Osteocyte (in vitro differentiated cells): ENCODE measurements at regions not wholly inside any gene's neighbourhood (a gene's known extent, or its start where the extent isn't known, plus 50 kb on each side); places are given as distances from the start of the nearest gene placed in this dataset.

ENCODE experiments used
- DNase-seq: peaks from one replicate; pipeline ENCODE4 v3.0.0; 2021; ENCODE audit warnings: mixed read lengths; ENCODE audit not compliant: unreplicated experiment; ENCODE audit errors: extremely low spot score
- H3K27ac Mint-ChIP-seq: one replicate; pipeline ENCODE4 v1.8.0; 2021; ENCODE audit warnings: mild to moderate bottlenecking, mixed read lengths; ENCODE audit not compliant: unreplicated experiment
- H3K27me3 Mint-ChIP-seq: one replicate; pipeline ENCODE4 v1.8.0; 2021; ENCODE audit warnings: mixed read lengths; ENCODE audit not compliant: unreplicated experiment
- H3K36me3 Mint-ChIP-seq: one replicate; pipeline ENCODE4 v1.8.0; 2021; ENCODE audit warnings: mixed read lengths; ENCODE audit not compliant: unreplicated experiment
- H3K4me1 Mint-ChIP-seq: one replicate; pipeline ENCODE4 v1.8.0; 2021; ENCODE audit warnings: mixed read lengths; ENCODE audit not compliant: unreplicated experiment
- H3K4me3 Mint-ChIP-seq: one replicate; pipeline ENCODE4 v1.8.0; 2021; ENCODE audit warnings: mild to moderate bottlenecking, moderate library complexity, mixed read lengths; ENCODE audit not compliant: unreplicated experiment
- H3K9me3 Mint-ChIP-seq: one replicate; pipeline ENCODE4 v1.8.0; 2021; ENCODE audit warnings: mixed read lengths; ENCODE audit not compliant: unreplicated experiment
- CTCF ChIP-seq: fragments of 200-600 bp; sonication (generic); IDR thresholded peaks from 2 replicates; pipeline ENCODE4 v1.5.0; 2021; ENCODE audit warnings: antibody characterized with exemption, mild to moderate bottlenecking, moderate library complexity

DNA sequence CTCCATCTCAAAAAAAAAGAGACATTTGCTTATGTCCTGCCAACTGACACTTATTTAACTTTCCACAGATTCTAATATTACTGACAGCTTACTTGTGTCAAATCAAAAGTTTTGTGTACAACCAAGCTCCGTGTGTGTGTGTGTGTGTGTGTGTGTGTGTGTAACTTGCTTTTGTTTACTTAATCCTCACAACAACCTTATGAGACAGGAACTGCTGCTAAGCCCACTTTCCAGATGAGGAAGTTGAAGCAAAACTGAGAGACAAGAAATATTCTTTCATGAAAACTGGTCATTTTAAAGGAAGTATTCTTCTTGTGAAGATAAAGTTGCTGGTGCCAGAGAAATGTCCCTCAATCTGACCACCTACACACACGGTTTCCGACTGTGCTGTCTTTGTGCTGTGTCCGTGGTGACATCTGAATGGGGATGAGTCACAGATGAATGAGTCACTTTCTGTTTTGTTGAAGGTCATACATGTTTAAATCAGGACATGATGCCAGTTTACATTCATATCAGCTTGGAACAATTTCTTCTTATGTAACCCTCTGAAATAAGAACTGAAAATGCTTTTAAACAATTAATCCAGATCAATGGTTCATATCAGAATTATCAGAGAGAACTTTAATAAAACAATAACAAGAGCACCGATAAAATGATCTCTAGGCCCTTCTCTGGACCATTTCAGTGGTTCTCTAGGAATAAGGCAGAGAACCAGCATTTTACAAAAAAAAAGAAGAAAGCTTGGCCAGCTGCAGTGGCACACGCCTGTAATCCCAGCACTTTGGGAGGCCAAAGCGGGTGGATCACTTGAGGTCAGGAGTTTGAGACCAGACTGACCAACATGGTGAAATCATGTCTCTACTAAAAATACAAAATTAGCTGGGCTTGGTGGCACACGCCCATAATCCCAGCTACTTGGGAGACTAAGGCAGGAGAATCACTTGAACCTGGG, 95.5 kb downstream of the THNSL2 start:
- H3K27ac Mint-ChIP-seq = no peak overlapping the region

DNA sequence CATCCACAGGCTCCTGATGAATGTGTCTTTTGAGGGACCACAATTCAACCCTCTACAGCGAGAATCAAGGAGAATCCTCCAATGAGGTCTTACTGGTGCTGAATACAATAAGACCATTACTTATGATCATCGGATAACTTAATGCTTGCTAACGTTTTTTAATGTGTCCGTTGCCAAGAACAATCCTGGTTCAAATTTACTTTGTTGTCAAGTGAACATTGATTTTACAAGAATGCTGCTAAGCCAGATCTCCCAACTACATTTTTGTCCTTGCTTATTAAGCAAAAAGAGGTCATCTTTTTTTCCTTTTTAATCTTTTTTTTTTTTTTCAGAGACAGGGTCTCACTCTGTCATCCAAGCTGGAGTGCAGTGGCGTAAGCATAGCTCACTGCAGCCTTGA, 93.7 kb downstream of the THNSL2 start:
- Mint-ChIP-seq H3K4me3 (no peak overlapping the region), H3K27ac (no peak overlapping the region), H3K27me3 (no peaks in the 10 kb centered on the region), H3K9me3 (no peaks in the 10 kb centered on the region), H3K4me1 (no peaks in the 10 kb centered on the region), H3K36me3 (no peaks in the 10 kb centered on the region)
- no peak for TF ChIP-seq CTCF
- no peak for DNase-seq

More for the DNA sequence above, 95.5 kb downstream of the THNSL2 start:
- H3K36me3 Mint-ChIP-seq = no peaks in the 10 kb centered on the region
- H3K27me3 Mint-ChIP-seq = no peaks in the 10 kb centered on the region
- no peaks in the 10 kb centered on the region for H3K4me1 Mint-ChIP-seq
- TF ChIP-seq CTCF = no peak
- no peak for DNase-seq
- H3K4me3 Mint-ChIP-seq = no peak overlapping the region
- H3K9me3 Mint-ChIP-seq = no peaks in the 10 kb centered on the region

GRCh38 chr2:88261725-88262124, 91.6 kb downstream of the THNSL2 start:
- Mint-ChIP-seq H3K36me3 (no peaks in the 10 kb centered on the region), H3K27me3 (no peaks in the 10 kb centered on the region), H3K4me1 (no peaks in the 10 kb centered on the region), H3K27ac (no peak overlapping the region), H3K4me3 (no peak overlapping the region), H3K9me3 (no peaks in the 10 kb centered on the region)
- TF ChIP-seq CTCF = no peak
- DNase-seq = no peak

- Mint-ChIP-seq H3K27ac (no peak overlapping the region), H3K4me1 (no peaks in the 10 kb centered on the region), H3K4me3 (no peak overlapping the region), H3K9me3 (no peaks in the 10 kb centered on the region), H3K36me3 (no peaks in the 10 kb centered on the region), H3K27me3 (no peaks in the 10 kb centered on the region)
- no peak for TF ChIP-seq CTCF
- DNase-seq = no peak
Observed at GRCh38 chr2:88258208-88258607, 88.1 kb downstream of the THNSL2 start.

GRCh38 chr2:88254437-88255091, 84.4 kb downstream of the THNSL2 start:
- Mint-ChIP-seq H3K4me3 (no peak overlapping the region), H3K4me1 (no peaks in the 10 kb centered on the region), H3K36me3 (no peaks in the 10 kb centered on the region), H3K9me3 (no peaks in the 10 kb centered on the region), H3K27me3 (no peaks in the 10 kb centered on the region), H3K27ac (no peak overlapping the region)
- no peak for DNase-seq
- no peak for TF ChIP-seq CTCF
